Colonic mucosa (tissue), 4 donors: ENCODE measurements at regions not wholly inside any gene's neighbourhood (a gene's known extent, or its start where the extent isn't known, plus 50 kb on each side); places are given as distances from the start of the nearest gene placed in this dataset.

Experiments used
- DNase-seq: peaks from one replicate; pipeline ENCODE4 v3.0.0-alpha.2; 2020
- H3K27ac ChIP-seq: fragments of 200-600 bp; one replicate; pipeline ENCODE4 v1.8.0; 2021
- H3K27me3 ChIP-seq: fragments of 200-600 bp; one replicate; pipeline ENCODE4 v1.8.0; 2021
- H3K36me3 ChIP-seq: fragments of 200-600 bp; one replicate; pipeline ENCODE4 v1.8.0; 2021
- H3K4me1 ChIP-seq: fragments of 200-600 bp; one replicate; pipeline ENCODE4 v1.8.0; 2021; ENCODE audit warnings: mild to moderate bottlenecking
- H3K4me3 ChIP-seq: fragments of 200-600 bp; one replicate; pipeline ENCODE4 v1.8.0; 2021
- H3K9ac ChIP-seq, 2 donors: one replicate each; pipeline ENCODE4 v1.7.0; 2013; ENCODE audit warnings: control low read depth in 2 of 2, low read depth in 2 of 2, low read length in 2 of 2
- H3K9me3 ChIP-seq: fragments of 200-600 bp; one replicate; pipeline ENCODE4 v1.8.0; 2021
- CTCF ChIP-seq: fragments of 200-600 bp; IDR thresholded peaks from one replicate; pipeline ENCODE4 v1.8.0; 2022; ENCODE audit warnings: antibody characterized with exemption, mild to moderate bottlenecking
- intact Hi-C: fragments of 100-400 bp; cut with DNase I; formaldehyde crosslinking; loops from one replicate; pipeline ENCODE4 v1.14.1; 2022
- donor health status: healthy.
- donor health status: DM: no; HTN: no; CAD: no.
- donor health status: DM: no; HTN: no; CAD: no.

GRCh38 chr16:52386694-52387093, 160.2 kb downstream of the TOX3 start:
- Histone ChIP-seq H3K36me3 (no peaks in the 10 kb centered on the region), H3K27ac (no peak overlapping the region), H3K9me3 (no peaks in the 10 kb centered on the region), H3K4me1 (no peaks in the 10 kb centered on the region), H3K9ac (no peak overlapping the region), H3K4me3 (no peak overlapping the region), H3K27me3 (no peaks in the 10 kb centered on the region)
- DNase-seq = no peak
- no peak for TF ChIP-seq CTCF
- intact Hi-C loops = no loop called here

- no peak for TF ChIP-seq CTCF
- intact Hi-C loops = no loop called here
- Histone ChIP-seq H3K27me3 (no peaks in the 10 kb centered on the region), H3K4me1 (no peaks in the 10 kb centered on the region), H3K4me3 (no peak overlapping the region), H3K9me3 (no peaks in the 10 kb centered on the region), H3K27ac (no peak overlapping the region), H3K9ac (no peak overlapping the region), H3K36me3 (no peaks in the 10 kb centered on the region)
- DNase-seq = no peak
These were observed 162.6 kb downstream of the TOX3 start for GRCh38 chr16:52384378-52384777.

GRCh38 chr16:52383640-52384292, 163.2 kb downstream of the TOX3 start:
- intact Hi-C loops = no loop called here
- Histone ChIP-seq H3K4me1 (no peaks in the 10 kb centered on the region), H3K4me3 (no peak overlapping the region), H3K36me3 (no peaks in the 10 kb centered on the region), H3K9ac (no peak overlapping the region), H3K9me3 (no peaks in the 10 kb centered on the region), H3K27ac (no peak overlapping the region), H3K27me3 (no peaks in the 10 kb centered on the region)
- TF ChIP-seq CTCF = no peak
- no peak for DNase-seq

- Histone ChIP-seq H3K4me1 (no peaks in the 10 kb centered on the region), H3K36me3 (no peaks in the 10 kb centered on the region), H3K9me3 (no peaks in the 10 kb centered on the region), H3K27ac (no peak overlapping the region), H3K9ac (no peak overlapping the region), H3K27me3 (no peaks in the 10 kb centered on the region), H3K4me3 (no peak overlapping the region)
- TF ChIP-seq CTCF = no peak
- intact Hi-C loops = no loop called here
- DNase-seq = no peak
These were observed 163.8 kb downstream of the TOX3 start for GRCh38 chr16:52383119-52383518.

GRCh38 chr16:52379551-52379950, 167.4 kb downstream of the TOX3 start:
- no peak for DNase-seq
- Histone ChIP-seq H3K9ac (no peak overlapping the region), H3K27me3 (no peaks in the 10 kb centered on the region), H3K27ac (no peak overlapping the region), H3K36me3 (no peaks in the 10 kb centered on the region), H3K9me3 (no peaks in the 10 kb centered on the region), H3K4me3 (no peak overlapping the region), H3K4me1 (no peaks in the 10 kb centered on the region)
- intact Hi-C loops = no loop called here
- TF ChIP-seq CTCF = no peak
